Spleen (tissue), 11 donors: ENCODE measurements at regions not wholly inside any gene's neighbourhood (a gene's known extent, or its start where the extent isn't known, plus 50 kb on each side); places are given as distances from the start of the nearest gene placed in this dataset.

Experiments
- DNase-seq: peaks from one replicate; pipeline ENCODE4 v3.0.0-alpha.2; 2020
- H3K27ac ChIP-seq, 8 donors: fragments of 200-600 bp; sonication (generic) in 7 of 8; 1 replicate in 4 of 8; 2 replicates in 4 of 8; pipeline versions ENCODE4 v1.5.0 to v1.8.0; 2016 to 2021; ENCODE audit warnings: inconsistent platforms in 4 of 8, mild to moderate bottlenecking in 4 of 8, moderate library complexity in 1 of 8
- H3K27me3 ChIP-seq, 7 donors: fragments of 200-600 bp; sonication (generic) in 6 of 7; replicated peaks in 1 of 7; 1 replicate in 4 of 7; 2 replicates in 3 of 7; pipeline versions ENCODE4 v1.5.0 to v1.8.0; 2016 to 2021; ENCODE audit warnings: inconsistent platforms in 3 of 7, mild to moderate bottlenecking in 1 of 7
- H3K36me3 ChIP-seq, 6 donors: fragments of 200-600 bp; sonication (generic) in 5 of 6; 1 replicate in 4 of 6; 2 replicates in 2 of 6; pipeline versions ENCODE4 v1.5.0 to v1.8.0; 2016 to 2021; ENCODE audit warnings: inconsistent platforms in 2 of 6
- H3K4me1 ChIP-seq, 6 donors: fragments of 200-600 bp; sonication (generic) in 5 of 6; 1 replicate in 3 of 6; 2 replicates in 3 of 6; pipeline versions ENCODE4 v1.5.0 to v1.8.0; 2016 to 2021; ENCODE audit warnings: inconsistent platforms in 3 of 6
- H3K4me3 ChIP-seq, 8 donors: fragments of 200-600 bp; sonication (generic) in 7 of 8; 1 replicate in 4 of 8; 2 replicates in 4 of 8; pipeline versions ENCODE4 v1.5.0 to v1.8.0; 2016 to 2021; ENCODE audit warnings: inconsistent platforms in 4 of 8, mild to moderate bottlenecking in 4 of 8, moderate library complexity in 2 of 8
- H3K9me3 ChIP-seq, 8 donors: fragments of 200-600 bp; sonication (generic) in 7 of 8; 1 replicate in 4 of 8; 2 replicates in 4 of 8; pipeline versions ENCODE4 v1.5.0 to v1.8.0; 2016 to 2021; ENCODE audit warnings: inconsistent platforms in 4 of 8
- POLR2A ChIP-seq, 3 donors: fragments of 450-650 bp; IDR thresholded peaks; one replicate each; pipeline ENCODE4 v1.5.1; 2017; ENCODE audit warnings: antibody characterized with exemption in 3 of 3, mild to moderate bottlenecking in 1 of 3
- POLR2AphosphoS5 ChIP-seq, 3 donors: sonication (generic); formaldehyde crosslinking; IDR thresholded peaks; one replicate each; pipeline ENCODE4 v1.5.1; 2017; ENCODE audit warnings: antibody characterized with exemption in 3 of 3
- WGBS, 5 donors: extraction: QIAGEN DNeasy Blood & Tissue Kit in 3 of 5; methylation state at CpG; one replicate each; pipeline versions ENCODE4 v1.1.5 to v1.1.7; 2013 to 2018; 5-methylcytosine and 5-hydroxymethylcytosine counted together
- intact Hi-C: fragments of 100-400 bp; cut with DNase I; formaldehyde crosslinking; loops from one replicate; pipeline ENCODE4 v1.15.0; 2023; ENCODE audit warnings: low total_unique reads
- TF ChIP-seq, protein P1 (sequence below), 11 experiments: fragments of 200-600 bp in 7 of 11; fragments of 450-650 bp in 4 of 11; sonication (generic) in 4 of 11; IDR thresholded peaks in 8 of 11; conservative IDR thresholded peaks in 3 of 11; 1 replicate in 7 of 11; 2 replicates in 4 of 11; pipeline versions ENCODE4 v1.4.0 to v1.8.0; 2016 to 2021; ENCODE audit warnings: antibody characterized with exemption in 11 of 11, inconsistent platforms in 4 of 11, mild to moderate bottlenecking in 1 of 11
- donor health status: healthy with polysubstance abuse.
- donor health status: DM: no; HTN: no; CAD: no; lungs with moderate emphysema.
- donor health status: DM: no; HTN: no; CAD: no.
- donor health status: Bipolar disorder and iron deficiency.
- donor health status: healthy.
- donor health status: DM: no; HTN: no; CAD: no.
- donor health status: DM: yes; HTN: yes; CAD: no.

GRCh38 chr7:116354171-116354545 is 143.8 kb downstream of the TES start:
- no peak for DNase-seq
- intact Hi-C loops: no loop called here
- H3K9me3 ChIP-seq: no peaks in the 10 kb centered on the region
- H3K36me3 ChIP-seq: no peaks in the 10 kb centered on the region
- H3K27me3 ChIP-seq: no peaks in the 10 kb centered on the region
- H3K4me3 ChIP-seq: no peak overlapping the region
- H3K4me1 ChIP-seq: peaks cover 0 to 39% (median 9%) of the 10 kb centered on the region in 6 donors
- WGBS, 5 donors: 57 to 76% (median 65%) methylated on average over 6 of the region's 6 CpGs
- H3K27ac ChIP-seq: peak overlapping the region; percentile 64 to 89 (median 79)
- TF ChIP-seq, protein P1, sequence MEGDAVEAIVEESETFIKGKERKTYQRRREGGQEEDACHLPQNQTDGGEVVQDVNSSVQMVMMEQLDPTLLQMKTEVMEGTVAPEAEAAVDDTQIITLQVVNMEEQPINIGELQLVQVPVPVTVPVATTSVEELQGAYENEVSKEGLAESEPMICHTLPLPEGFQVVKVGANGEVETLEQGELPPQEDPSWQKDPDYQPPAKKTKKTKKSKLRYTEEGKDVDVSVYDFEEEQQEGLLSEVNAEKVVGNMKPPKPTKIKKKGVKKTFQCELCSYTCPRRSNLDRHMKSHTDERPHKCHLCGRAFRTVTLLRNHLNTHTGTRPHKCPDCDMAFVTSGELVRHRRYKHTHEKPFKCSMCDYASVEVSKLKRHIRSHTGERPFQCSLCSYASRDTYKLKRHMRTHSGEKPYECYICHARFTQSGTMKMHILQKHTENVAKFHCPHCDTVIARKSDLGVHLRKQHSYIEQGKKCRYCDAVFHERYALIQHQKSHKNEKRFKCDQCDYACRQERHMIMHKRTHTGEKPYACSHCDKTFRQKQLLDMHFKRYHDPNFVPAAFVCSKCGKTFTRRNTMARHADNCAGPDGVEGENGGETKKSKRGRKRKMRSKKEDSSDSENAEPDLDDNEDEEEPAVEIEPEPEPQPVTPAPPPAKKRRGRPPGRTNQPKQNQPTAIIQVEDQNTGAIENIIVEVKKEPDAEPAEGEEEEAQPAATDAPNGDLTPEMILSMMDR (IDR thresholded peaks at IDR 0.05 in 8 of 11, conservative IDR thresholded peaks at IDR 0.05 in 3 of 11): peak in 4 of 11 experiments; percentile 5 to 26 (median 14)
- TF ChIP-seq POLR2A (IDR thresholded peaks at IDR 0.05): no peak

DNA sequence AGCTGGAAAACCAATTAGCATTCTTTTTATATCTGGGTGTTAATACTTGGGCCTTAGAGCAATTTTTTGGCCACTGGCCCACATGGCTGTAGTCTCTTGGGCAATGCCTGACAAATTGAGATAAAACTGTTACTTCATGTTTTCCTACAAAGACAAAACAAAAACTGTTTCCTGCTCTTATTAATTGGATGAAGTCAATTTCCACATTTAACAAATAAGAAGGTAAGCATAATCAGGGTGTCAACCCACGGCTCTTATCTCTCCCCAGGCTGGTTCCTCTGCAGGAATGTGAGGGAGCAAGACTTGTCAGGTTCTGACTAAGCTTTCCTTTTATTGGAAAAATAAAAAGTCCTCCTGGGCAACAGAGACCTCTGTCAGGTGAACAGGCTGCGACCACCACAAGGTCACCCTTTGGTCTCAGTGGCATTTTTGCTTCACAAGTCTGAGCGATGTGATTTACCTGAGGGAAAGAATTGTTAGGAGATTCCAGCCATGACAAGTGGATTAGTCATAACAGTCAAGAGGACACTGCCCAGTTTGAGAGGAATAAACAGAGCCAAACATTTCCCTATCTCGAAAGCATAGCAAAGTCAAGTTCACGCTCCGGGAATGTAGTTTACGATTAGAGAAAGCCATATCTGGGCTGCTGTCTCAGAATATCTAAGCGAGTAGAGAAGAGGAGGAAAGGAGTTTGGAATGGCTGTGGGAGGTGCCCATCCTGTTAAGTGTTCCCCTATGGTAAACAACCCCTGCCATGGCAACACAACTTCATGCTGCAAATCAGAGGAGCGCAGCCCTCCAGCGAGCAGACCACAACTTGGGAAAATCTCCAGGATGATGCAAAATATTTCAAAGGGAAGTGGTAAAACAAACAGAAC is 144.4 kb downstream of the TES start:
- intact Hi-C loops: no loop called here
- DNase-seq: peak; percentile 35
- Histone ChIP-seq H3K36me3 (no peaks in the 10 kb centered on the region), H3K9me3 (no peaks in the 10 kb centered on the region), H3K27ac (peak overlapping the region; percentile 64 to 89 (median 79)), H3K4me3 (peak overlapping the region in 1 of 8 donors; percentile 0), H3K27me3 (no peaks in the 10 kb centered on the region), H3K4me1 (peaks cover 0 to 39% (median 9%) of the 10 kb centered on the region in 6 donors)
- TF ChIP-seq, protein P1 (IDR thresholded peaks at IDR 0.05 in 8 of 11, conservative IDR thresholded peaks at IDR 0.05 in 3 of 11): no peak
- TF ChIP-seq POLR2AphosphoS5 (IDR thresholded peaks at IDR 0.05) (peak in 1 of 3 donors; percentile 62), POLR2A (IDR thresholded peaks at IDR 0.05) (no peak)
- 24 to 36% (median 27%) methylated on average over 10 of the region's 10 CpGs for WGBS, 5 donors

DNA sequence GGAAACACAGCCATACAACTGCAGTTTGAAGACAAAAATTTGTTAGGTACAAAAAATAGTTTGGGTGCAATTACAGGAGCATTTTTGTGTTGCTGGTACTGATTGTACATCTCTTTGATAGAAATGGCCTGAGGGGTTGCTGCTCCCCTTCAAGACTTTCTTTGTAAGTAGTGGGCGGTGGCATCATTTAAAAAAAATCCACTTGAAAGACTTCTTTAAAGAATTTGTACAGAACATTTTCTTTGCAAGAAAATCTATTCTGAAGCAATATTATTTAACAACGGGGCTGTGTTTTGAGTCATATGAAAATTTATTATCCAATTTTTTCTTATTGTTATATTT is 144.1 kb upstream of the CAV2 start:
- Histone ChIP-seq H3K4me3 (peak overlapping the region in 1 of 8 donors; percentile 0), H3K27me3 (no peaks in the 10 kb centered on the region), H3K4me1 (peaks cover 0 to 39% (median 9%) of the 10 kb centered on the region in 6 donors), H3K9me3 (no peaks in the 10 kb centered on the region), H3K27ac (peak overlapping the region; percentile 19 to 89 (median 79)), H3K36me3 (no peaks in the 10 kb centered on the region)
- intact Hi-C loops: no loop called here
- DNase-seq: no peak
- WGBS, 5 donors: 25 to 59% (median 30%) methylated on average over 2 of the region's 2 CpGs
- no peak for TF ChIP-seq POLR2A (IDR thresholded peaks at IDR 0.05)
- no peak for TF ChIP-seq POLR2AphosphoS5 (IDR thresholded peaks at IDR 0.05)
- TF ChIP-seq, protein P1 (IDR thresholded peaks at IDR 0.05 in 8 of 11, conservative IDR thresholded peaks at IDR 0.05 in 3 of 11): no peak

GRCh38 chr7:116356333-116356965 is 143.1 kb upstream of the CAV2 start:
- H3K27ac ChIP-seq: peak overlapping the region; percentile 13 to 89 (median 75)
- TF ChIP-seq, protein P1 (IDR thresholded peaks at IDR 0.05 in 8 of 11, conservative IDR thresholded peaks at IDR 0.05 in 3 of 11): no peak
- TF ChIP-seq POLR2AphosphoS5 (IDR thresholded peaks at IDR 0.05): no peak
- intact Hi-C loops: no loop called here
- no peaks in the 10 kb centered on the region for H3K27me3 ChIP-seq
- WGBS, 5 donors: 93 to 100% (median 96%) methylated on average over 1 of the region's 1 CpG
- DNase-seq: no peak
- H3K4me3 ChIP-seq: no peak overlapping the region
- no peaks in the 10 kb centered on the region for H3K9me3 ChIP-seq
- peaks cover 0 to 39% (median 9%) of the 10 kb centered on the region in 6 donors for H3K4me1 ChIP-seq
- no peaks in the 10 kb centered on the region for H3K36me3 ChIP-seq
